Ovary (tissue), 7 donors: ENCODE measurements at regions not wholly inside any gene's neighbourhood (a gene's known extent, or its start where the extent isn't known, plus 50 kb on each side); places are given as distances from the start of the nearest gene placed in this dataset.

ENCODE experiments used
- DNase-seq, 5 donors: peaks; one replicate each; pipeline ENCODE4 v3.0.0-alpha.2; 2019 to 2020
- H3K27ac ChIP-seq, 2 donors: fragments of 200-600 bp; one replicate each; pipeline versions ENCODE4 v1.5.1 to v1.8.0; 2019 to 2022
- H3K27me3 ChIP-seq: fragments of 200-600 bp; one replicate; pipeline ENCODE4 v1.8.0; 2022
- H3K36me3 ChIP-seq: fragments of 200-600 bp; sonication (generic); one replicate; pipeline ENCODE4 v1.5.1; 2019
- H3K4me1 ChIP-seq: one replicate; pipeline ENCODE4 v1.8.1; 2013; ENCODE audit warnings: mild to moderate bottlenecking, moderate library complexity; ENCODE audit not compliant: insufficient read depth
- H3K4me3 ChIP-seq: fragments of 200-600 bp; sonication (generic); one replicate; pipeline ENCODE4 v1.5.1; 2017
- H3K9me3 ChIP-seq, 2 donors: fragments of 200-600 bp in 1 of 2; sonication (generic) in 1 of 2; one replicate each; pipeline versions ENCODE4 v1.5.1 to v1.8.1; 2013 to 2019; ENCODE audit warnings: mild to moderate bottlenecking in 1 of 2, moderate library complexity in 1 of 2
- CTCF ChIP-seq, 3 donors: fragments of 450-650 bp in 2 of 3; fragments of 200-600 bp in 1 of 3; IDR thresholded peaks; one replicate each; pipeline versions ENCODE4 v1.5.1 to v1.8.0; 2016 to 2022; ENCODE audit warnings: antibody characterized with exemption in 3 of 3, mild to moderate bottlenecking in 1 of 3
- EP300 ChIP-seq: sonication (generic); formaldehyde crosslinking; IDR thresholded peaks from one replicate; pipeline ENCODE4 v1.6.1; 2017; ENCODE audit warnings: antibody characterized with exemption
- POLR2A ChIP-seq: fragments of 450-650 bp; IDR thresholded peaks from one replicate; pipeline ENCODE4 v1.6.1; 2017; ENCODE audit warnings: antibody characterized with exemption, mild to moderate bottlenecking, moderate library complexity
- WGBS, 3 donors: extraction: QIAGEN DNeasy Blood & Tissue Kit in 1 of 3; methylation state at CpG; one replicate each; pipeline versions ENCODE4 v1.1.5 to v1.1.7; 2013 to 2017; 5-methylcytosine and 5-hydroxymethylcytosine counted together
- intact Hi-C, 4 donors: fragments of 100-400 bp; cut with DNase I; formaldehyde crosslinking; loops; one replicate each; pipeline versions ENCODE4 v1.11.0 to v1.15.1; 2022 to 2023
- donor health status: DM: no; HTN: no; CAD: no; lungs with moderate emphysema.
- donor health status: DM: no; HTN: no; CAD: no.
- donor health status: Bipolar disorder and iron deficiency.
- donor health status: DM: no; HTN: no; CAD: no.
- donor health status: DM: yes; HTN: yes; CAD: no.

GRCh38 chr3:173191611-173192010 is 50.6 kb upstream of the SPATA16 start:
- WGBS, 3 donors, result 43 to 71% (median 44%) methylated on average over 1 of the region's 1 CpG

More at GRCh38 chr3:173191611-173192010, 50.6 kb upstream of the SPATA16 start:
- no peaks in the 10 kb centered on the region for H3K27me3 ChIP-seq
- H3K36me3 ChIP-seq, result no peaks in the 10 kb centered on the region
- TF ChIP-seq EP300 (no peak), CTCF (IDR thresholded peaks at IDR 0.05) (no peak), POLR2A (no peak)
- no peak overlapping the region for H3K4me3 ChIP-seq
- no peaks in the 10 kb centered on the region for H3K4me1 ChIP-seq
- no peaks in the 10 kb centered on the region for H3K9me3 ChIP-seq
- intact Hi-C loops, result no loop called here
- no peak for DNase-seq
- H3K27ac ChIP-seq, result no peak overlapping the region
